ENCODE measurements at regions not wholly inside any gene's neighbourhood (a gene's known extent, or its start where the extent isn't known, plus 50 kb on each side); places are given as distances from the start of the nearest gene placed in this dataset.
"Not testable (repeated sequence)": the region's sequence is repeated elsewhere in the genome, so short reads cannot be mapped to it uniquely, and the experiment has no call there.

GRCh38 chr13:110809871-110810486 lies 96.5 kb downstream of the ING1 start:
- no peak for DNase-seq (ENCODE audit: low read depth)

- no peak for DNase-seq (ENCODE audit: low read depth)
Measured at GRCh38 chr13:110811008-110811720, 97.7 kb downstream of the ING1 start.

- DNase-seq (ENCODE audit: low read depth) = no peak
Measured at GRCh38 chr13:110811771-110812120, 98.2 kb downstream of the ING1 start.

- DNase-seq (ENCODE audit: low read depth) = no peak
Measured at GRCh38 chr13:110812121-110812868, 98.8 kb downstream of the ING1 start.

GRCh38 chr13:110812869-110813645 lies 99.6 kb downstream of the ING1 start:
- no peak for DNase-seq (ENCODE audit: low read depth)

GRCh38 chr13:110813646-110814624 lies 100.4 kb downstream of the ING1 start:
- DNase-seq (ENCODE audit: low read depth) = no peak

GRCh38 chr13:110815471-110816204 lies 99.2 kb downstream of the ANKRD10 start:
- no peak for DNase-seq (ENCODE audit: low read depth)

- no peak for DNase-seq (ENCODE audit: low read depth)
Measured at GRCh38 chr13:110816500-110816899, 98.4 kb downstream of the ANKRD10 start.

- no peak for DNase-seq (ENCODE audit: low read depth)
Measured at GRCh38 chr13:110817143-110817542, 97.7 kb downstream of the ANKRD10 start.

- no peak for DNase-seq (ENCODE audit: low read depth)
Measured at GRCh38 chr13:110818747-110819146, 96.1 kb downstream of the ANKRD10 start.

GRCh38 chr13:110819203-110820014 lies 95.5 kb downstream of the ANKRD10 start:
- peak; percentile 70 for DNase-seq (ENCODE audit: low read depth)

GRCh38 chr13:110820322-110820721 lies 94.5 kb downstream of the ANKRD10 start:
- no peak for DNase-seq (ENCODE audit: low read depth)

- DNase-seq (ENCODE audit: low read depth) = not testable (repeated sequence)
Measured at GRCh38 chr13:110821837-110822668, 92.8 kb downstream of the ANKRD10 start.

- no peak for DNase-seq (ENCODE audit: low read depth)
Measured at GRCh38 chr13:110822669-110822945, 92.3 kb downstream of the ANKRD10 start.

GRCh38 chr13:110824702-110825300 lies 90.1 kb downstream of the ANKRD10 start:
- no peak for DNase-seq (ENCODE audit: low read depth)

GRCh38 chr13:110825516-110825915 lies 89.4 kb downstream of the ANKRD10 start:
- no peak for DNase-seq (ENCODE audit: low read depth)

- DNase-seq (ENCODE audit: low read depth) = no peak
Measured at GRCh38 chr13:110826101-110826500, 88.8 kb downstream of the ANKRD10 start.

- no peak for DNase-seq (ENCODE audit: low read depth)
Measured at GRCh38 chr13:110826861-110827672, 87.8 kb downstream of the ANKRD10 start.
